ENCODE measurements at regions not wholly inside any gene's neighbourhood (a gene's known extent, or its start where the extent isn't known, plus 50 kb on each side); places are given as distances from the start of the nearest gene placed in this dataset.

- 87 to 88% methylated on average over 3 of the region's 3 CpGs for WGBS, 2 donors
- H3K4me3 ChIP-seq (ENCODE audit: low read depth in 1 of 2, low read length in 2 of 2) = no peak overlapping the region
- no peak overlapping the region for H3K27ac ChIP-seq (ENCODE audit: low read depth in 2 of 2, low read length in 1 of 2)
Observed at GRCh38 chr9:75616841-75617566, 273.5 kb upstream of the PCSK5 start.

GRCh38 chr9:75623462-75623861, 267.0 kb upstream of the PCSK5 start:
- H3K4me1 ChIP-seq (ENCODE audit: control insufficient read depth in 2 of 2, insufficient read depth in 2 of 2, low read length in 1 of 2) = no peaks in the 10 kb centered on the region
- no peaks in the 10 kb centered on the region for H3K36me3 ChIP-seq (ENCODE audit: control insufficient read depth in 2 of 2, insufficient read depth in 2 of 2, low read length in 1 of 2)
- H3K4me3 ChIP-seq (ENCODE audit: low read depth in 1 of 2, low read length in 2 of 2) = no peak overlapping the region
- peaks cover 0 to 1% of the 10 kb centered on the region in 2 donors for H3K9me3 ChIP-seq (ENCODE audit: control insufficient read depth in 2 of 2, insufficient read depth in 1 of 2, low read depth in 1 of 2, low read length in 1 of 2)
- H3K27me3 ChIP-seq (ENCODE audit: control insufficient read depth in 1 of 2, insufficient read depth in 2 of 2, low read length in 2 of 2) = no peaks in the 10 kb centered on the region
- H3K27ac ChIP-seq (ENCODE audit: low read depth in 2 of 2, low read length in 1 of 2) = no peak overlapping the region

More at GRCh38 chr9:75616841-75617566, 273.5 kb upstream of the PCSK5 start:
- no peaks in the 10 kb centered on the region for H3K36me3 ChIP-seq (ENCODE audit: control insufficient read depth in 2 of 2, insufficient read depth in 2 of 2, low read length in 1 of 2)
- no peaks in the 10 kb centered on the region for H3K27me3 ChIP-seq (ENCODE audit: control insufficient read depth in 1 of 2, insufficient read depth in 2 of 2, low read length in 2 of 2)
- H3K9me3 ChIP-seq (ENCODE audit: control insufficient read depth in 2 of 2, insufficient read depth in 1 of 2, low read depth in 1 of 2, low read length in 1 of 2) = no peaks in the 10 kb centered on the region
- H3K4me1 ChIP-seq (ENCODE audit: control insufficient read depth in 2 of 2, insufficient read depth in 2 of 2, low read length in 1 of 2) = no peaks in the 10 kb centered on the region

GRCh38 chr9:75624998-75625397, 265.5 kb upstream of the PCSK5 start:
- H3K27me3 ChIP-seq (ENCODE audit: control insufficient read depth in 1 of 2, insufficient read depth in 2 of 2, low read length in 2 of 2) = no peaks in the 10 kb centered on the region
- H3K4me3 ChIP-seq (ENCODE audit: low read depth in 1 of 2, low read length in 2 of 2) = no peak overlapping the region
- H3K36me3 ChIP-seq (ENCODE audit: control insufficient read depth in 2 of 2, insufficient read depth in 2 of 2, low read length in 1 of 2) = no peaks in the 10 kb centered on the region
- WGBS, 2 donors = 58 to 74% methylated on average over 2 of the region's 2 CpGs
- no peak overlapping the region for H3K27ac ChIP-seq (ENCODE audit: low read depth in 2 of 2, low read length in 1 of 2)
- H3K9me3 ChIP-seq (ENCODE audit: control insufficient read depth in 2 of 2, insufficient read depth in 1 of 2, low read depth in 1 of 2, low read length in 1 of 2) = peaks cover 0 to 2% of the 10 kb centered on the region in 2 donors
- H3K4me1 ChIP-seq (ENCODE audit: control insufficient read depth in 2 of 2, insufficient read depth in 2 of 2, low read length in 1 of 2) = no peaks in the 10 kb centered on the region

- WGBS, 2 donors = 40 to 44% methylated on average over 1 of the region's 1 CpG
- Histone ChIP-seq H3K27ac (ENCODE audit: low read depth in 2 of 2, low read length in 1 of 2) (no peak overlapping the region), H3K27me3 (ENCODE audit: control insufficient read depth in 1 of 2, insufficient read depth in 2 of 2, low read length in 2 of 2) (no peaks in the 10 kb centered on the region), H3K4me1 (ENCODE audit: control insufficient read depth in 2 of 2, insufficient read depth in 2 of 2, low read length in 1 of 2) (no peaks in the 10 kb centered on the region), H3K9me3 (ENCODE audit: control insufficient read depth in 2 of 2, insufficient read depth in 1 of 2, low read depth in 1 of 2, low read length in 1 of 2) (peaks cover 0 to 2% of the 10 kb centered on the region in 2 donors), H3K36me3 (ENCODE audit: control insufficient read depth in 2 of 2, insufficient read depth in 2 of 2, low read length in 1 of 2) (no peaks in the 10 kb centered on the region), H3K4me3 (ENCODE audit: low read depth in 1 of 2, low read length in 2 of 2) (no peak overlapping the region)
Observed at GRCh38 chr9:75626860-75627259, 263.6 kb upstream of the PCSK5 start.

- Histone ChIP-seq H3K4me1 (ENCODE audit: control insufficient read depth in 2 of 2, insufficient read depth in 2 of 2, low read length in 1 of 2) (no peaks in the 10 kb centered on the region), H3K27me3 (ENCODE audit: control insufficient read depth in 1 of 2, insufficient read depth in 2 of 2, low read length in 2 of 2) (no peaks in the 10 kb centered on the region), H3K4me3 (ENCODE audit: low read depth in 1 of 2, low read length in 2 of 2) (no peak overlapping the region), H3K9me3 (ENCODE audit: control insufficient read depth in 2 of 2, insufficient read depth in 1 of 2, low read depth in 1 of 2, low read length in 1 of 2) (peaks cover 0 to 2% of the 10 kb centered on the region in 2 donors), H3K36me3 (ENCODE audit: control insufficient read depth in 2 of 2, insufficient read depth in 2 of 2, low read length in 1 of 2) (no peaks in the 10 kb centered on the region), H3K27ac (ENCODE audit: low read depth in 2 of 2, low read length in 1 of 2) (no peak overlapping the region)
- 46 to 61% methylated on average over 3 of the region's 3 CpGs for WGBS, 2 donors
Observed at GRCh38 chr9:75628952-75629351, 261.5 kb upstream of the PCSK5 start.

GRCh38 chr9:75633451-75634057, 256.9 kb upstream of the PCSK5 start:
- Histone ChIP-seq H3K36me3 (ENCODE audit: control insufficient read depth in 2 of 2, insufficient read depth in 2 of 2, low read length in 1 of 2) (no peaks in the 10 kb centered on the region), H3K4me3 (ENCODE audit: low read depth in 1 of 2, low read length in 2 of 2) (no peak overlapping the region), H3K27me3 (ENCODE audit: control insufficient read depth in 1 of 2, insufficient read depth in 2 of 2, low read length in 2 of 2) (no peaks in the 10 kb centered on the region), H3K4me1 (ENCODE audit: control insufficient read depth in 2 of 2, insufficient read depth in 2 of 2, low read length in 1 of 2) (no peaks in the 10 kb centered on the region), H3K9me3 (ENCODE audit: control insufficient read depth in 2 of 2, insufficient read depth in 1 of 2, low read depth in 1 of 2, low read length in 1 of 2) (no peaks in the 10 kb centered on the region), H3K27ac (ENCODE audit: low read depth in 2 of 2, low read length in 1 of 2) (no peak overlapping the region)
- WGBS, 2 donors = 59 to 62% methylated on average over 7 of the region's 7 CpGs

- Histone ChIP-seq H3K9me3 (ENCODE audit: control insufficient read depth in 2 of 2, insufficient read depth in 1 of 2, low read depth in 1 of 2, low read length in 1 of 2) (no peaks in the 10 kb centered on the region), H3K4me3 (ENCODE audit: low read depth in 1 of 2, low read length in 2 of 2) (no peak overlapping the region), H3K4me1 (ENCODE audit: control insufficient read depth in 2 of 2, insufficient read depth in 2 of 2, low read length in 1 of 2) (no peaks in the 10 kb centered on the region), H3K27me3 (ENCODE audit: control insufficient read depth in 1 of 2, insufficient read depth in 2 of 2, low read length in 2 of 2) (no peaks in the 10 kb centered on the region), H3K36me3 (ENCODE audit: control insufficient read depth in 2 of 2, insufficient read depth in 2 of 2, low read length in 1 of 2) (no peaks in the 10 kb centered on the region), H3K27ac (ENCODE audit: low read depth in 2 of 2, low read length in 1 of 2) (no peak overlapping the region)
- WGBS, 2 donors = 66 to 72% methylated on average over 4 of the region's 4 CpGs
Observed at GRCh38 chr9:75636427-75637045, 253.9 kb upstream of the PCSK5 start.

- no peaks in the 10 kb centered on the region for H3K27me3 ChIP-seq (ENCODE audit: control insufficient read depth in 1 of 2, insufficient read depth in 2 of 2, low read length in 2 of 2)
- WGBS, 2 donors = 82 to 85% methylated on average over 1 of the region's 1 CpG
- no peaks in the 10 kb centered on the region for H3K4me1 ChIP-seq (ENCODE audit: control insufficient read depth in 2 of 2, insufficient read depth in 2 of 2, low read length in 1 of 2)
- no peaks in the 10 kb centered on the region for H3K36me3 ChIP-seq (ENCODE audit: control insufficient read depth in 2 of 2, insufficient read depth in 2 of 2, low read length in 1 of 2)
- H3K27ac ChIP-seq (ENCODE audit: low read depth in 2 of 2, low read length in 1 of 2) = no peak overlapping the region
- no peaks in the 10 kb centered on the region for H3K9me3 ChIP-seq (ENCODE audit: control insufficient read depth in 2 of 2, insufficient read depth in 1 of 2, low read depth in 1 of 2, low read length in 1 of 2)
- no peak overlapping the region for H3K4me3 ChIP-seq (ENCODE audit: low read depth in 1 of 2, low read length in 2 of 2)
Observed at GRCh38 chr9:75639971-75640610, 250.4 kb upstream of the PCSK5 start.

GRCh38 chr9:75642522-75642921, 248.0 kb upstream of the PCSK5 start:
- no peak overlapping the region for H3K27ac ChIP-seq (ENCODE audit: low read depth in 2 of 2, low read length in 1 of 2)
- H3K27me3 ChIP-seq (ENCODE audit: control insufficient read depth in 1 of 2, insufficient read depth in 2 of 2, low read length in 2 of 2) = no peaks in the 10 kb centered on the region
- no peaks in the 10 kb centered on the region for H3K4me1 ChIP-seq (ENCODE audit: control insufficient read depth in 2 of 2, insufficient read depth in 2 of 2, low read length in 1 of 2)
- no peak overlapping the region for H3K4me3 ChIP-seq (ENCODE audit: low read depth in 1 of 2, low read length in 2 of 2)
- H3K36me3 ChIP-seq (ENCODE audit: control insufficient read depth in 2 of 2, insufficient read depth in 2 of 2, low read length in 1 of 2) = no peaks in the 10 kb centered on the region
- no peaks in the 10 kb centered on the region for H3K9me3 ChIP-seq (ENCODE audit: control insufficient read depth in 2 of 2, insufficient read depth in 1 of 2, low read depth in 1 of 2, low read length in 1 of 2)

Measured in esophagus (tissue), 2 donors.